B cell (primary cell): ENCODE measurements at regions not wholly inside any gene's neighbourhood (a gene's known extent, or its start where the extent isn't known, plus 50 kb on each side); places are given as distances from the start of the nearest gene placed in this dataset.

Source experiments
- ATAC-seq: fragments of 200-7000 bp; cut with Tn5 transposase; one replicate; pipeline ENCODE4 v1.10.0; 2021; ENCODE audit warnings: low read depth, mild to moderate bottlenecking, moderate number of reproducible peaks, moderate library complexity
- CTCF ChIA-PET: fragments of 350-600 bp; sonication (Branson Sonifier 250); formaldehyde crosslinking; loops from one replicate; lab custom pipeline; 2021; ENCODE audit warnings: antibody characterized with exemption, inconsistent platforms; lab: Charles Lee
- POLR2A ChIA-PET: fragments of 350-600 bp; sonication (Branson Sonifier 250); formaldehyde crosslinking; loops from one replicate; lab custom pipeline; 2021; ENCODE audit warnings: antibody characterized with exemption; lab: Charles Lee
- DNase-seq: peaks from one replicate; pipeline ENCODE4 v3.0.0; 2013
- H2AFZ ChIP-seq: 2 replicates; pipeline ENCODE4 v1.6.1; 2012; ENCODE audit warnings: mild to moderate bottlenecking, low read depth, low read length; ENCODE audit not compliant: insufficient read depth, poor library complexity, severe bottlenecking
- H3K27ac ChIP-seq, 2 donors: 1 replicate in 1 of 2; 2 replicates in 1 of 2; pipeline ENCODE4 v1.5.1; 2012 to 2013; ENCODE audit warnings: low read length in 2 of 2, mild to moderate bottlenecking in 2 of 2, moderate library complexity in 1 of 2
- H3K27me3 ChIP-seq, 4 experiments: fragments of 200-600 bp in 1 of 4; sonication (generic) in 1 of 4; replicated peaks in 1 of 4; 1 replicate in 2 of 4; 2 replicates in 2 of 4; pipeline versions ENCODE4 v1.6.1 to v1.7.0; 2013 to 2016; ENCODE audit warnings: low read length in 3 of 4, mild to moderate bottlenecking in 2 of 4, mixed read lengths in 1 of 4, moderate library complexity in 1 of 4; ENCODE audit not compliant: insufficient read depth in 4 of 4, control insufficient read depth in 3 of 4; ENCODE audit errors: control extremely low read depth in 1 of 4
- H3K36me3 ChIP-seq, 2 experiments: replicated peaks in 1 of 2; 1 replicate in 1 of 2; 2 replicates in 1 of 2; pipeline versions ENCODE4 v1.6.1 to v1.7.1; 2013; ENCODE audit warnings: low read length in 1 of 2; ENCODE audit not compliant: insufficient read depth in 2 of 2, control insufficient read depth in 1 of 2; ENCODE audit errors: control extremely low read depth in 1 of 2, extremely low read depth in 1 of 2
- H3K4me1 ChIP-seq, 2 donors: fragments of 200-600 bp in 1 of 2; sonication (generic) in 1 of 2; 1 replicate in 1 of 2; 2 replicates in 1 of 2; pipeline versions ENCODE4 v1.5.1 to v1.6.1; 2013 to 2017; ENCODE audit warnings: low read length in 2 of 2; ENCODE audit not compliant: control insufficient read depth in 2 of 2, insufficient read depth in 2 of 2
- H3K4me2 ChIP-seq: replicated peaks from 2 replicates; pipeline ENCODE3; 2012; ENCODE audit warnings: mild to moderate bottlenecking, low read depth, low read length; ENCODE audit not compliant: poor library complexity, severe bottlenecking
- H3K4me3 ChIP-seq, 5 experiments: fragments of 200-600 bp in 1 of 5; sonication (generic) in 1 of 5; 1 replicate in 3 of 5; 2 replicates in 2 of 5; pipeline versions ENCODE4 v1.5.1 to v1.7.0; 2011 to 2016; ENCODE audit warnings: low read length in 4 of 5, mild to moderate bottlenecking in 4 of 5, low read depth in 2 of 5, control low read depth in 1 of 5, moderate library complexity in 1 of 5; ENCODE audit not compliant: insufficient read depth in 1 of 5; ENCODE audit errors: control extremely low read depth in 1 of 5, extremely low read depth in 1 of 5
- H3K79me2 ChIP-seq: fragments of 200-600 bp; sonication (generic); one replicate; pipeline ENCODE4 v1.6.0; 2016; ENCODE audit warnings: low read length; ENCODE audit not compliant: control insufficient read depth, insufficient read depth
- H3K9ac ChIP-seq: fragments of 200-600 bp; sonication (generic); 2 replicates; pipeline ENCODE4 v1.6.1; 2017; ENCODE audit warnings: mild to moderate bottlenecking, low read length, moderate library complexity
- H3K9me3 ChIP-seq, 3 donors: one replicate each; pipeline versions ENCODE4 v1.6.1 to v1.7.1; 2013; ENCODE audit warnings: low read length in 2 of 3; ENCODE audit not compliant: control insufficient read depth in 2 of 3, insufficient read depth in 1 of 3; ENCODE audit errors: control extremely low read depth in 1 of 3
- H4K20me1 ChIP-seq: 2 replicates; pipeline ENCODE4 v1.6.0; 2012; ENCODE audit warnings: mild to moderate bottlenecking, low read length; ENCODE audit not compliant: insufficient read depth, control insufficient read depth, poor library complexity, severe bottlenecking
- H3K27ac Mint-ChIP-seq: one replicate; pipeline ENCODE4 v1.8.0; 2021; ENCODE audit warnings: mixed read lengths
- H3K27me3 Mint-ChIP-seq: one replicate; pipeline ENCODE4 v1.8.0; 2021; ENCODE audit warnings: mixed read lengths
- H3K4me1 Mint-ChIP-seq: one replicate; pipeline ENCODE4 v1.8.0; 2021; ENCODE audit warnings: mixed read lengths
- H3K4me3 Mint-ChIP-seq: one replicate; pipeline ENCODE4 v1.8.0; 2021; ENCODE audit warnings: mixed read lengths
- H3K9me3 Mint-ChIP-seq: one replicate; pipeline ENCODE4 v1.8.0; 2022; ENCODE audit warnings: mixed read lengths; ENCODE audit not compliant: insufficient read depth
- EZH2 ChIP-seq: IDR thresholded peaks from 2 replicates; pipeline ENCODE4 v1.6.1; 2012; ENCODE audit warnings: borderline replicate concordance, low read depth, mild to moderate bottlenecking, moderate library complexity, low read length; ENCODE audit not compliant: insufficient read depth, poor library complexity, severe bottlenecking
- WGBS: methylation state at CpG from one replicate; pipeline ENCODE4 v1.1.5; 2013; ENCODE audit warnings: missing lambda C conversion rate; ENCODE audit not compliant: insufficient coverage; 5-methylcytosine and 5-hydroxymethylcytosine counted together
- intact Hi-C: fragments of 100-400 bp; cut with micrococcal nuclease; formaldehyde crosslinking; loops from one replicate; pipeline ENCODE4 v1.10.0; 2022
- TF ChIP-seq, protein P1 (sequence below): fragments of 200-600 bp; IDR thresholded peaks from one replicate; pipeline ENCODE4 v1.8.0; 2022; ENCODE audit warnings: antibody characterized with exemption, mild to moderate bottlenecking

- TF ChIP-seq, protein P1, sequence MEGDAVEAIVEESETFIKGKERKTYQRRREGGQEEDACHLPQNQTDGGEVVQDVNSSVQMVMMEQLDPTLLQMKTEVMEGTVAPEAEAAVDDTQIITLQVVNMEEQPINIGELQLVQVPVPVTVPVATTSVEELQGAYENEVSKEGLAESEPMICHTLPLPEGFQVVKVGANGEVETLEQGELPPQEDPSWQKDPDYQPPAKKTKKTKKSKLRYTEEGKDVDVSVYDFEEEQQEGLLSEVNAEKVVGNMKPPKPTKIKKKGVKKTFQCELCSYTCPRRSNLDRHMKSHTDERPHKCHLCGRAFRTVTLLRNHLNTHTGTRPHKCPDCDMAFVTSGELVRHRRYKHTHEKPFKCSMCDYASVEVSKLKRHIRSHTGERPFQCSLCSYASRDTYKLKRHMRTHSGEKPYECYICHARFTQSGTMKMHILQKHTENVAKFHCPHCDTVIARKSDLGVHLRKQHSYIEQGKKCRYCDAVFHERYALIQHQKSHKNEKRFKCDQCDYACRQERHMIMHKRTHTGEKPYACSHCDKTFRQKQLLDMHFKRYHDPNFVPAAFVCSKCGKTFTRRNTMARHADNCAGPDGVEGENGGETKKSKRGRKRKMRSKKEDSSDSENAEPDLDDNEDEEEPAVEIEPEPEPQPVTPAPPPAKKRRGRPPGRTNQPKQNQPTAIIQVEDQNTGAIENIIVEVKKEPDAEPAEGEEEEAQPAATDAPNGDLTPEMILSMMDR: no peak
- TF ChIP-seq EZH2: no peak
- Mint-ChIP-seq H3K4me1 (no peaks in the 10 kb centered on the region), H3K27me3 (peaks cover 3% of the 10 kb centered on the region), H3K27ac (no peak overlapping the region), H3K9me3 (no peaks in the 10 kb centered on the region), H3K4me3 (no peak overlapping the region)
- Histone ChIP-seq H2AFZ (no peak overlapping the region), H3K27me3 (no peaks in the 10 kb centered on the region), H3K4me2 (no peak overlapping the region), H3K36me3 (no peaks in the 10 kb centered on the region), H3K27ac (no peak overlapping the region), H4K20me1 (no peaks in the 10 kb centered on the region), H3K9ac (no peak overlapping the region), H3K4me1 (no peaks in the 10 kb centered on the region), H3K9me3 (no peaks in the 10 kb centered on the region), H3K79me2 (no peaks in the 10 kb centered on the region), H3K4me3 (no peak overlapping the region)
- intact Hi-C loops: no loop called here
- ChIA-PET CTCF (no interaction called here), POLR2A (no interaction called here)
- DNase-seq: no peak
- no peak for ATAC-seq
- 80% methylated on average over 2 of the region's 6 CpGs for WGBS
Observed at GRCh38 chr20:22438346-22438745, 146.0 kb downstream of the FOXA2 start.

GRCh38 chr20:22437354-22437753 lies 147.0 kb downstream of the FOXA2 start:
- TF ChIP-seq, protein P1: no peak
- TF ChIP-seq EZH2: no peak
- Histone ChIP-seq H3K4me2 (no peak overlapping the region), H4K20me1 (no peaks in the 10 kb centered on the region), H3K4me3 (no peak overlapping the region), H3K9ac (no peak overlapping the region), H3K9me3 (no peaks in the 10 kb centered on the region), H3K4me1 (no peaks in the 10 kb centered on the region), H3K79me2 (no peaks in the 10 kb centered on the region), H2AFZ (no peak overlapping the region), H3K27me3 (no peaks in the 10 kb centered on the region), H3K36me3 (no peaks in the 10 kb centered on the region), H3K27ac (no peak overlapping the region)
- peaks cover 3% of the 10 kb centered on the region for H3K27me3 Mint-ChIP-seq
- ChIA-PET POLR2A (no interaction called here), CTCF (no interaction called here)
- DNase-seq (no peak), ATAC-seq (no peak)
- no peak overlapping the region for H3K27ac Mint-ChIP-seq
- H3K4me3 Mint-ChIP-seq: no peak overlapping the region
- WGBS: no CpG with 5 or more reads among the region's 1 CpG
- H3K4me1 Mint-ChIP-seq: no peaks in the 10 kb centered on the region
- intact Hi-C loops: no loop called here
- no peaks in the 10 kb centered on the region for H3K9me3 Mint-ChIP-seq
